Heart left ventricle (tissue), 16 donors: ENCODE measurements at regions not wholly inside any gene's neighbourhood (a gene's known extent, or its start where the extent isn't known, plus 50 kb on each side); places are given as distances from the start of the nearest gene placed in this dataset.
A peak's percentile ranks its signal among the peaks of the same experiment; 100 is the strongest.

Experiments
- ATAC-seq, 4 donors: fragments of 200-7000 bp; cut with Tn5 transposase; one replicate each; pipeline ENCODE4 v1.9.1; 2020 to 2022; ENCODE audit warnings: moderate library complexity in 4 of 4, mild to moderate bottlenecking in 3 of 4, moderate number of reproducible peaks in 1 of 4
- DNase-seq, 5 donors: peaks; one replicate each; pipeline ENCODE4 v3.0.0-alpha.2; 2020
- H3K27ac ChIP-seq, 12 donors: fragments of 200-600 bp; sonication (generic) in 4 of 12; one replicate each; pipeline versions ENCODE4 v1.5.0 to v1.8.0; 2016 to 2022; ENCODE audit warnings: mild to moderate bottlenecking in 2 of 12
- H3K27me3 ChIP-seq, 9 donors: fragments of 200-600 bp; sonication (generic) in 2 of 9; one replicate each; pipeline versions ENCODE4 v1.5.1 to v1.8.0; 2016 to 2022; ENCODE audit warnings: mild to moderate bottlenecking in 3 of 9
- H3K36me3 ChIP-seq, 9 donors: fragments of 200-600 bp; sonication (generic) in 2 of 9; one replicate each; pipeline versions ENCODE4 v1.5.0 to v1.8.0; 2018 to 2022; ENCODE audit warnings: mild to moderate bottlenecking in 2 of 9
- H3K4me1 ChIP-seq, 12 donors: fragments of 200-600 bp; sonication (generic) in 4 of 12; one replicate each; pipeline versions ENCODE4 v1.5.0 to v1.8.0; 2016 to 2022; ENCODE audit warnings: mild to moderate bottlenecking in 3 of 12
- H3K4me3 ChIP-seq, 12 donors: fragments of 200-600 bp; sonication (generic) in 4 of 12; one replicate each; pipeline versions ENCODE4 v1.5.0 to v1.8.0; 2017 to 2022; ENCODE audit warnings: mild to moderate bottlenecking in 9 of 12, moderate library complexity in 4 of 12
- H3K9me3 ChIP-seq, 12 donors: fragments of 200-600 bp; sonication (generic) in 4 of 12; one replicate each; pipeline versions ENCODE4 v1.5.0 to v1.8.0; 2016 to 2022; ENCODE audit warnings: mild to moderate bottlenecking in 1 of 12
- POLR2A ChIP-seq, 2 donors: fragments of 450-650 bp; IDR thresholded peaks; one replicate each; pipeline ENCODE4 v1.6.1; 2017; ENCODE audit warnings: antibody characterized with exemption in 2 of 2, mild to moderate bottlenecking in 2 of 2, moderate library complexity in 2 of 2
- WGBS, 4 donors: extraction: QIAGEN DNeasy Blood & Tissue Kit in 2 of 4; methylation state at CpG; one replicate each; pipeline versions ENCODE4 v1.1.5 to v1.1.7; 2013 to 2018; 5-methylcytosine and 5-hydroxymethylcytosine counted together
- intact Hi-C, 10 donors: fragments of 100-400 bp; cut with DNase I; formaldehyde crosslinking; loops; one replicate each; pipeline versions ENCODE4 v1.11.1 to v1.14.2; 2022
- TF ChIP-seq, protein P1 (sequence below), 12 donors: fragments of 200-600 bp; sonication (generic) in 4 of 12; IDR thresholded peaks; one replicate each; pipeline versions ENCODE4 v1.5.0 to v1.8.0; 2018 to 2022; ENCODE audit warnings: antibody characterized with exemption in 12 of 12, mild to moderate bottlenecking in 5 of 12
- donor health status: ischemic (EF 13 %, LVEDD 7.1; RV severe dilation, severe dysfunction).
- donor health status: healthy with polysubstance abuse.
- donor health status: DM: no; HTN: yes; CAD: no.
- donor health status: DM: no; HTN: no; CAD: no.
- donor health status: ischemic (EF 25% LVEDD 6.9; RV normal size, moderate dysfunction).
- donor health status: ischemic (EF 25% LVEDD 5.7; RV mildly dilated, moderate dysfunction).
- donor health status: healthy.
- donor health status: DM: yes; HTN: yes; CAD: no.
- donor health status: ischemic (EF 35%, LVEDD 5.7; RV mildly dilated, moderate dysfunction).
- donor health status: nonischemic (EF 11% LVEDD 7.7; RV severe dilation, severe dysfunction).
- donor health status: DM: yes; HTN: yes; CAD: no.
- donor health status: PGD.
- donor health status: ischemic (EF 29% LVEDD 5.4; RV normal size, mild dysfunction).
- donor health status: nonischemic (EF 23%, LVEDD 6.1; RV moderate dilation, normal function).

DNA sequence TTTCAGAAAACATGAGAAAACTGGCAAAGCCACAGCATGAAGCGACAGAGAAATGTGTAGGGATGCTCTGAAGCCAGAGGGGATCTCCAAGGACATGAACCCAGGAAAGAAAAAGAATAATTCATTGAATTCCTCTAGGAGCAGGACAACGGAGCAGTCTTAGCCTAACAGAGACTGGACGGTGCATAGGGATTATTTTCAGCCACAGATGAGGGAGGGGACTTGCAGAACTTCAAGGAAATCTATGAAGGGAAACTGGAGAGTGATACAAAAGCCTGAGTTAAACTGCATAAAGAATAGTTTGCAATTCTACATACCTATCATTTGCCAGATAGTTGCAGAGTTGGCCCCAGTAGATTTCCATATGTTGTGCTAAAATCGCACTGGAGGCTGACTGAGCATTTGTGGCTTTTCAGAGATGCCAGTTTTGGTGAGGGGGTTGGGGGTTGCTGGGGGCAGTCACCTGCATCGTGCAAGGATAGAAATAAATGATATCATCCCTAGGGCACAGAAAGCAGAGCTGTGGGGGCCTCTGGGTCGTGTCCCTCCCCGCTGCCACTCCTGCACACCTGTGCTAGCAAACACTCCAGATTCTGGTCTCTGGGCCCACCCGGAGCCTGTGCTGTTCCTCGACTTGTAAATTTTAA lies 443.2 kb upstream of the JARID2 start:
- intact Hi-C loops, result loop anchor here in 1 of 10 donors (10.0 kb wide), 1 partner anchor 442 kb away; the partner anchor contains the start of gene JARID2
- no peak overlapping the region for H3K4me3 ChIP-seq
- WGBS, 4 donors, result 87 to 92% (median 89%) methylated on average over 9 of the region's 9 CpGs
- no peak for DNase-seq
- TF ChIP-seq, protein P1, sequence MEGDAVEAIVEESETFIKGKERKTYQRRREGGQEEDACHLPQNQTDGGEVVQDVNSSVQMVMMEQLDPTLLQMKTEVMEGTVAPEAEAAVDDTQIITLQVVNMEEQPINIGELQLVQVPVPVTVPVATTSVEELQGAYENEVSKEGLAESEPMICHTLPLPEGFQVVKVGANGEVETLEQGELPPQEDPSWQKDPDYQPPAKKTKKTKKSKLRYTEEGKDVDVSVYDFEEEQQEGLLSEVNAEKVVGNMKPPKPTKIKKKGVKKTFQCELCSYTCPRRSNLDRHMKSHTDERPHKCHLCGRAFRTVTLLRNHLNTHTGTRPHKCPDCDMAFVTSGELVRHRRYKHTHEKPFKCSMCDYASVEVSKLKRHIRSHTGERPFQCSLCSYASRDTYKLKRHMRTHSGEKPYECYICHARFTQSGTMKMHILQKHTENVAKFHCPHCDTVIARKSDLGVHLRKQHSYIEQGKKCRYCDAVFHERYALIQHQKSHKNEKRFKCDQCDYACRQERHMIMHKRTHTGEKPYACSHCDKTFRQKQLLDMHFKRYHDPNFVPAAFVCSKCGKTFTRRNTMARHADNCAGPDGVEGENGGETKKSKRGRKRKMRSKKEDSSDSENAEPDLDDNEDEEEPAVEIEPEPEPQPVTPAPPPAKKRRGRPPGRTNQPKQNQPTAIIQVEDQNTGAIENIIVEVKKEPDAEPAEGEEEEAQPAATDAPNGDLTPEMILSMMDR (IDR thresholded peaks at IDR 0.05), result no peak
- TF ChIP-seq POLR2A (IDR thresholded peaks at IDR 0.05), result no peak
- H3K9me3 ChIP-seq, result peaks cover 0 to 9% (median 0%) of the 10 kb centered on the region in 12 donors
- peaks cover 0 to 27% (median 17%) of the 10 kb centered on the region in 12 donors for H3K4me1 ChIP-seq
- no peak overlapping the region for H3K27ac ChIP-seq
- no peaks in the 10 kb centered on the region for H3K36me3 ChIP-seq
- no peak for ATAC-seq
- no peaks in the 10 kb centered on the region for H3K27me3 ChIP-seq

DNA sequence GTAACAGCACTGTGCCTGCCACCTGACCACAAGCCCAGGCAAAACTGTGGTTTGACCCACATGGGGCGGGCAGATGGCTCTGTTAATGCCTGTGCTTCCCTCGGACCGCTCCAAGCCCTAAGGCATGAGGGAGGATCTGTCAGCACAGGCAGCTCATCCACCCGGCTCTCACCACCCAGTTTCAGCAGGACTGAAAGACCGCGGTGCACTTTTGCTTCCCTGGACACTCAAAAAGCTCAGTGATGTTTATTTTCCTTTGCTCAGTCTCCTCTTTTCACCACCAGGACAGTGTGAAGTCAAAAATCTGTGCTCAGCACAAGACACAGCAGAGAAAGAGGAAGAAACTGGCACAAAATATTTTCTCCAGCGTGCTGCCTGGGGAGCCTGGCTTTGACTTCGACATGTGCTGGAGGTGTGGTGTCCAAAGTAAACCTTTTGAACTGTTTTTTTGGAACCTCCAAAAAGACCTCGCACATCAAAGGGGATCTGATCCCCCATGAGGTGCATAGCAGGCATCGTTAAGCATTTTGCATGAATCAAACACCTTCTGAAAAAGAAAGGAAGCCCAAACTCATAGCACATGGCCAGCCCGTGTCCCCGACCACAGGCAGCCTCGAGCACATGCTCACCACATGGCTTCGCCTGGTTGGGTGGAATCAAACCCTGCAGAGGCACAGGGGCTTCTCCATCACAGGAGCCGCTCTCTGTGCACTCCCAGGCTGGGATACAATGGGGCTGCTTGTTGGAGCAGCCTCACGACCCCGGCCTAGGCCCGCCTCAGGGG lies 441.7 kb upstream of the JARID2 start:
- Histone ChIP-seq H3K36me3 (no peaks in the 10 kb centered on the region), H3K27ac (peak overlapping the region in 4 of 12 donors; percentile 33 to 49 (median 38)), H3K4me1 (peaks cover 0 to 27% (median 17%) of the 10 kb centered on the region in 12 donors), H3K27me3 (no peaks in the 10 kb centered on the region), H3K4me3 (no peak overlapping the region), H3K9me3 (peaks cover 0 to 7% (median 0%) of the 10 kb centered on the region in 12 donors)
- DNase-seq (no peak), ATAC-seq (peak in 1 of 4 donors; percentile 21)
- TF ChIP-seq POLR2A (IDR thresholded peaks at IDR 0.05), result no peak
- TF ChIP-seq, protein P1 (IDR thresholded peaks at IDR 0.05), result no peak
- intact Hi-C loops, result loop anchor here in 2 of 10 donors (1.0 to 10.0 kb wide), 2 partner anchors 441 to 593 kb away; partner anchors contain the start of gene JARID2 (in 1 of the 2)
- 72 to 82% (median 77%) methylated on average over 14 to 18 of the region's 18 CpGs for WGBS, 4 donors

DNA sequence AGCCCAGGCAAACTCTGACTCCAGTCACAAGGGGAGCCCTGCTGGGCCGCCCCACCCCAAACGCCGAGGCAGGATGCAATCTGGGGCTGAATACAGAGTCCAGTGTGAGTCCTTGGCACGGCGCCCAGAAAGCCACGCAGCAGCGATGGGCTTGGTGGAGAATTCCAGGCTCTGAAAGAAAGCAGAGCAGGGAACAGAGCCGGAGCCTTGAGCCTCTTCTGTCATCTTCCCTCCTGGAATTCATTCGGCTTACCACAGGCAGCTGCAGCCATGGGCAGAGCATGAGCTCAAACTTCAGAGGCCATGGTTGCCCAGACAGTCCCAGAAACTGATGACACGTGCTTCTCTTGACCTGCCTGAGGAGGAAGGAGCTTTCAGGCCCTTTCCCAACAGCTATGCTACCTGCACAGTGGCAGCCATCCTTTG lies 441.1 kb upstream of the JARID2 start:
- no peaks in the 10 kb centered on the region for H3K36me3 ChIP-seq
- intact Hi-C loops, result loop anchor here in 2 of 10 donors (1.0 to 10.0 kb wide), 2 partner anchors 440 to 593 kb away; partner anchors contain the start of gene JARID2 (in 1 of the 2)
- no peak overlapping the region for H3K4me3 ChIP-seq
- WGBS, 4 donors, result 3 to 30% (median 9%) methylated on average over 1 to 10 of the region's 10 CpGs
- peaks cover 0 to 27% (median 17%) of the 10 kb centered on the region in 12 donors for H3K4me1 ChIP-seq
- H3K27ac ChIP-seq, result peak overlapping the region in 4 of 12 donors; percentile 24 to 49 (median 35)
- no peaks in the 10 kb centered on the region for H3K27me3 ChIP-seq
- ATAC-seq (peak; percentile 53 to 86 (median 79)), DNase-seq (peak; percentile 88 to 93 (median 91))
- peaks cover 0 to under 1% (median 0%) of the 10 kb centered on the region in 12 donors for H3K9me3 ChIP-seq
- TF ChIP-seq POLR2A (IDR thresholded peaks at IDR 0.05), result no peak
- TF ChIP-seq, protein P1 (IDR thresholded peaks at IDR 0.05), result no peak

DNA sequence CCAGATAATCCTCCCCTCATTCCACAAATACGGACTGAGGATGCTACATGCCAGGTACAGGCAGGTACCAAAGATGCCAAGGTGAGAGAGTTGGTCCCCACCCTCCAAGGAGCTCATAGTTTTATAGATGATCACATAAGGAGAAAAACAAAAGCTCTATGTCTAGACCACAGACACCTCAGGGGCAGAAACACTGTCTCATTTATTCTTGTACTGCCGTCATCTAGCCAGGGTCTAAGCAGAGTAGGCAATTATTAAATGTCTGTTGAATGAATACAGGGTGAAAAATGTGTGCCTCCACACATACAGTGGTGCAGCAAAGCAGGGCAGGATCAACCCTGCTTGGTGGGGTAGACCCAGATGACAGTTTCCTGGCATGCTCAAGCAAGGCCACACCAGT lies 439.8 kb upstream of the JARID2 start:
- no peaks in the 10 kb centered on the region for H3K27me3 ChIP-seq
- ATAC-seq (no peak), DNase-seq (no peak)
- intact Hi-C loops, result loop anchor here in 1 of 10 donors (10.0 kb wide), 1 partner anchor 439 kb away; the partner anchor contains the start of gene JARID2
- no peaks in the 10 kb centered on the region for H3K9me3 ChIP-seq
- no peak for TF ChIP-seq POLR2A (IDR thresholded peaks at IDR 0.05)
- TF ChIP-seq, protein P1 (IDR thresholded peaks at IDR 0.05), result no peak
- 88 to 98% (median 95%) methylated on average over 2 of the region's 2 CpGs for WGBS, 4 donors
- no peak overlapping the region for H3K4me3 ChIP-seq
- H3K27ac ChIP-seq, result no peak overlapping the region
- H3K4me1 ChIP-seq, result peaks cover 0 to 18% (median 10%) of the 10 kb centered on the region in 12 donors
- no peaks in the 10 kb centered on the region for H3K36me3 ChIP-seq
